Astrocyte of the spinal cord (primary cell): ENCODE measurements at regions not wholly inside any gene's neighbourhood (a gene's known extent, or its start where the extent isn't known, plus 50 kb on each side); places are given as distances from the start of the nearest gene placed in this dataset.
A peak's percentile ranks its signal among the peaks of the same experiment; 100 is the strongest.
"Not testable (repeated sequence)": the region's sequence is repeated elsewhere in the genome, so short reads cannot be mapped to it uniquely, and the experiment has no call there.

Experiments used
- DNase-seq: peaks from one replicate; pipeline ENCODE4 v3.0.0; 2011; ENCODE audit warnings: low read depth, low spot score
- H3K4me3 ChIP-seq: 2 replicates; pipeline ENCODE4 v1.5.1; 2011; ENCODE audit warnings: low read depth, mild to moderate bottlenecking, low read length, moderate library complexity
- in situ Hi-C: cut with HindIII; loops from 2 replicates; pipeline ENCODE4 v1.10.0; 2017; ENCODE audit warnings: low sequenced_read_pairs
- TF ChIP-seq, protein P1 (sequence below): IDR thresholded peaks from 2 replicates; pipeline ENCODE4 v1.5.1; 2012; ENCODE audit warnings: low read depth, mild to moderate bottlenecking, low read length, inconsistent platforms

DNA sequence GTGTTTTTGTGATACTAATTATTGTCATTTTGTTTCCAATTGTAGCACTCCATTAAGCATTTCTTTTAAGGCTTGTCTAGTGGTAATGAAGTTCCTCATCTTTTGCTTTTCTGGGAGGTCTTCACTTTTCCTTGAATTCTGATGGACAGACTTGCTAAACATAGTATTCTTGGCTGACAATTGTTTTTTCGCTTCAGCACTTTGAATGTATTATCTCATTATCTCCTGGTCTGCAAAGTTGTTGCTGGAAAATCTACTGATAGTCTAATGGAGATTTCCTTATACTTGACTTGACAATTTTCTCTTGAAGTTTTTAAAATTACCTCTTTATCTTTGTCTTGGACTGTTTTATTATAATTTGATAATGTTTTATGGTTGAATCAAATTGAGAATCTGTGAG lies 147.5 kb downstream of the FAM174A start:
- H3K4me3 ChIP-seq: no peak overlapping the region
- TF ChIP-seq, protein P1, sequence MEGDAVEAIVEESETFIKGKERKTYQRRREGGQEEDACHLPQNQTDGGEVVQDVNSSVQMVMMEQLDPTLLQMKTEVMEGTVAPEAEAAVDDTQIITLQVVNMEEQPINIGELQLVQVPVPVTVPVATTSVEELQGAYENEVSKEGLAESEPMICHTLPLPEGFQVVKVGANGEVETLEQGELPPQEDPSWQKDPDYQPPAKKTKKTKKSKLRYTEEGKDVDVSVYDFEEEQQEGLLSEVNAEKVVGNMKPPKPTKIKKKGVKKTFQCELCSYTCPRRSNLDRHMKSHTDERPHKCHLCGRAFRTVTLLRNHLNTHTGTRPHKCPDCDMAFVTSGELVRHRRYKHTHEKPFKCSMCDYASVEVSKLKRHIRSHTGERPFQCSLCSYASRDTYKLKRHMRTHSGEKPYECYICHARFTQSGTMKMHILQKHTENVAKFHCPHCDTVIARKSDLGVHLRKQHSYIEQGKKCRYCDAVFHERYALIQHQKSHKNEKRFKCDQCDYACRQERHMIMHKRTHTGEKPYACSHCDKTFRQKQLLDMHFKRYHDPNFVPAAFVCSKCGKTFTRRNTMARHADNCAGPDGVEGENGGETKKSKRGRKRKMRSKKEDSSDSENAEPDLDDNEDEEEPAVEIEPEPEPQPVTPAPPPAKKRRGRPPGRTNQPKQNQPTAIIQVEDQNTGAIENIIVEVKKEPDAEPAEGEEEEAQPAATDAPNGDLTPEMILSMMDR: no peak
- in situ Hi-C loops: no loop called here
- DNase-seq: no peak

GRCh38 chr5:100683881-100684280 lies 148.7 kb downstream of the FAM174A start:
- H3K4me3 ChIP-seq: no peak overlapping the region
- no peak for DNase-seq
- in situ Hi-C loops: no loop called here
- TF ChIP-seq, protein P1: no peak

- DNase-seq, H3K4me3 ChIP-seq, in situ Hi-C loops: not testable (repeated sequence)
Measured at GRCh38 chr5:100685122-100685521, 149.9 kb downstream of the FAM174A start.

GRCh38 chr5:100688834-100689233 lies 153.7 kb downstream of the FAM174A start:
- H3K4me3 ChIP-seq, DNase-seq, in situ Hi-C loops: not testable (repeated sequence)

DNA sequence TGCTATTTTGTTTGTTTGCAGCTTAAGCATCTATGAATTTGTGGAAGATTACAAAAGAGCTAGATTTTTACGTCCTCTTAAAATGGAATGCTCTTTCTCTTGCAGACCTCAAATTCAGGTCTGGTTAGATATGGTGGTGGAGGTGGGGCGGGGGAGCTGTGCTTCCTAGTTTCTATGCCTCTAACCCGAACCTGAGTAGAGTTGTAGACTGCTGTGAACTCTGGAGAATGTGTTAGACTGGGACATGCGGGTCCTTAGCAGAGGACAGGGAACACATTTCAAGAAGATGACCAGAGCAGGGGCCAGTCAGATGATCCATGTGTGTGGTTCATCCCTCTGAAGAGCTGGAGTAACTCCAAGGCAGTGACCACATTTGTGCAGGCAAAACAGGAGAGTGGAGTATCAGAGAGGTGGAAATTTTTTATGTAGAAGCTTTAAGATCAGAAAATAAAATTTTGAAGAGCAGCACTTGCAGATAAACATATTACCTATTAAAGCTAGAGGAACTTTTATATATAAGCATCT lies 154.9 kb downstream of the FAM174A start:
- TF ChIP-seq, protein P1: no peak
- H3K4me3 ChIP-seq: no peak overlapping the region
- in situ Hi-C loops: no loop called here
- DNase-seq: peak; percentile 23

DNA sequence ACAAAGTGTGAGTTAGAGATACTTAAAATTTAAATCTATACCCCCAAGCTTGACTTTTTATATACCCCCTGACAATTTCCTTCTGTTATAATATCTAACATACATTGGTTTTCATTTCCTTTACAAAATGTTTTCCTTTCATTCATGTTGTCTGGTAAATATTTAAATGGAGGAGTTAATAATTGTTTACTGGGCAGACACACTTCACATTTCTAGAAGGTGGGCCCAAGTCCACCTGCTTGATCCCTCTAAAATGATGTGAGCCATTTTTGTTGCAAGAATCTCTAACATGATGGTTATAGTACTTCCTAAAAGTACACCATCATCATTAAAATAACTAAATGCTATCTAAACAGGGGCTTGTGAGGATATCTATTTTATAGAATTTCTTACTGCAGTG lies 155.9 kb downstream of the FAM174A start:
- in situ Hi-C loops: no loop called here
- H3K4me3 ChIP-seq: no peak overlapping the region
- DNase-seq: no peak
- TF ChIP-seq, protein P1: no peak

DNA sequence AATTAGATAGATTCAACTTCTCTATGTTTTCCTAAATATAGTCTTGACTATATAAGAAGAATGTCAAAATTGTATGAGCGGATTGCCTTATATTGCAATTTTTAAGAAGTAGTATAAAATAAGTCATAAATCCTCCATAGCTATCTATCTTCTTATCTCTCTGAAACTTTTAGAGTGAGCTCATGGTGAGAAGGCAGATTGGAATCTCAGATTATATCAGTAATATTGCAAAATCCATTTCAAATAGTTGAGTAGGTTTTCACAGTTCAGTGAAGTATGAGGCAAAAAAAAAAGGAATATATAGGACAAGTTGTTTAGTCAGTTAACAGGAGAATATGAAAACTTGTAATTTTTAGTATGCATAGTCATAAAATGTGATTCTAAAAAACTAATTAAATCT lies 156.4 kb downstream of the FAM174A start:
- TF ChIP-seq, protein P1: no peak
- no peak overlapping the region for H3K4me3 ChIP-seq
- in situ Hi-C loops: no loop called here
- no peak for DNase-seq

- in situ Hi-C loops: no loop called here
- H3K4me3 ChIP-seq: no peak overlapping the region
- no peak for DNase-seq
Measured at GRCh38 chr5:100693481-100693880, 158.3 kb downstream of the FAM174A start.

More at GRCh38 chr5:100693481-100693880, 158.3 kb downstream of the FAM174A start:
- TF ChIP-seq, protein P1: no peak
